NCI-H446 treated with DMSO at 0.1 percent for 48 hours (cell line): ENCODE measurements at regions not wholly inside any gene's neighbourhood (a gene's known extent, or its start where the extent isn't known, plus 50 kb on each side); places are given as distances from the start of the nearest gene placed in this dataset.
"Not testable (repeated sequence)": the region's sequence is repeated elsewhere in the genome, so short reads cannot be mapped to it uniquely, and the experiment has no call there.

Experiments
- DNase-seq: peaks from one replicate; lab custom pipeline; 2025; lab: John Stamatoyannopoulos, UW

- no peak for DNase-seq
Measured at GRCh38 chr2:82109418-82109817, 1804.9 kb upstream of the LRRTM1 start.

- DNase-seq, result no peak
Measured at GRCh38 chr2:82098617-82099016, 1794.1 kb upstream of the LRRTM1 start.

DNA sequence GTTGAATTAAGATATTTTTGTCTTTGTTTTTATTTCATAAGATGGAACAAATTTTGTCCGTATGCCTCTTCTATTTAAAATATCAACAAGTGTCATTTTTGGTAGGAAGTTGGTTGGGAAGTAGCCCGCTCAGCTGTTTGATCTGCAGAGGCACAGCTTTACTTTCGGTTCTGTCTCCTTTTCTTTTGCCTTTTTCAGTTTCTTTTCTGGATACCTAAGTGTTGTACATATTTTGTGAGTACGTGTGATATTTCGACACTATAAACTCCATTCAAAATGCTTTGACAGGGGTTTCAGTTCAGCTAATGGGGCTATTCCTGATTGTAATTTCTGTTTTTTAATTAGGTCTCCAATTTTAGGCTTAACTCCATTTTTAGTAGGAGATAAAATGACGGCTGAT is 1785.0 kb upstream of the LRRTM1 start:
- DNase-seq, result no peak

- no peak for DNase-seq
Measured at GRCh38 chr2:82084679-82085392, 1780.3 kb upstream of the LRRTM1 start.

- no peak for DNase-seq
Measured at GRCh38 chr2:82075875-82076274, 1771.3 kb upstream of the LRRTM1 start.

GRCh38 chr2:82062463-82062862 is 1757.9 kb upstream of the LRRTM1 start:
- DNase-seq, result no peak

DNA sequence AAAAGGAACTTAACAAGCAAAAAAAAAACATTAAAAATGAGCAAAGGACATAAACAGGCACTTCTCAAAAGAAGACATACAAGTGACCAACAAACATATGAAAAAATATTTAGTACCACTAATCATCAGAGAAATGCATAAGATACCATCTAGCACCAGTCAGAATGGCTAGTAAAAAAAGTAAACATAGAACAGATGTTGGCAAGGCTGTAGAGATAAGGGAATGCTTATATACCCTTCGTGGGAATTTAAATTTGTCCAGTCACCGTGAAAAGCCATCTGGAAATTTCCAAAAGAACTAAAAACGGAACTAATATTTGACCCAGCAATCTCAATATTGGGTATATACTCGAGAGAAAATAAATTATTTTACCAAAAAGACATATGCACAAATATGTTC is 1751.3 kb upstream of the LRRTM1 start:
- no peak for DNase-seq

GRCh38 chr2:82043867-82044266 is 1739.3 kb upstream of the LRRTM1 start:
- DNase-seq, result no peak

GRCh38 chr2:82027921-82028615 is 1723.5 kb upstream of the LRRTM1 start:
- DNase-seq, result no peak

GRCh38 chr2:82023710-82024109 is 1719.2 kb upstream of the LRRTM1 start:
- DNase-seq, result no peak

DNA sequence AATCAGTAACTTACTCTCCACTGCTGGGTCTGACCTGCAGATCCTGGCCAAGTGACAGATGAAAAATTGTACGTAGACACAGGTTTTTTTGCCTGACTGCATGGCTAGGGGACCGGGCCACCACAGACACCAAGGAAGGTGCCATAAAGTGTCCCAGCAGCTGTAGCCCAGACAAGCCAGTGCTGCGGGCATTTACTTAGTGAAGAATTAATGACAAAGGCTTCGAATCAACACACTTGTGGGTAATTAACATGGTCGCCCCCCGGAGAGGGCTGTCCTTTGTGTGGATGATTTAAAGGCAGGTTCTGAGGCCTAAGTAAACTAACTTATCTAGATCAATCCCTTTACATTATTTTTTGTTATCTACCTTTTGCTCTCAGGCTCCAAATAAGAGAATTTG is 1709.1 kb upstream of the LRRTM1 start:
- no peak for DNase-seq

DNA sequence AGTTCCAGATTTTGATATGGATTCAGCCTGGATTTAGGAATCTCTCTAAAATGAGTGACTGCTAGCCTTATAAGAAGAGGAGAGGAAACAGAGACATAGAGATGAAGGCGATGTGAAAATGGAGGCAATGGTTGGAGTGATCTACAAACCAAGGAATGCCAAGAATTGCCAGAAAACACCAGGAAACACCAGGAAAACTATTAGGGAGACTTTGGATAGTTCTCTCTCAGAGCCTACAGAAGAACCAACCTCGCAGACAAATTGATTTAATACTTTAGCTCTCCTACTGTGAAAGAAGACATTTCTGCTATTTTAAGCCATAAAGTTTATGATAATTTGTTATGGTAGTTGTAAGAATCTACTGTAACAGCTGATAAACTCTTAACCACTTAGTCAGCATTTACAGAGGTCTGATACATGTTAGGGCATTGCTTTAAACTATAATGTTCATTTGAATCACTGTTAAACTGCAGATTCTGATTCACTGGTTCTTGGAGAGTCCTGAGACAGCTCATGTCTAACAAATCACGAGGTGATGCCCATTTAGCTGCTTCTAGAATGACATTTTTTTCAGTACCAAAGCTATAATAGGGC is 1702.6 kb upstream of the LRRTM1 start:
- no peak for DNase-seq

GRCh38 chr2:82005889-82006288 is 1701.3 kb upstream of the LRRTM1 start:
- DNase-seq, result not testable (repeated sequence)

- DNase-seq, result no peak
Measured at GRCh38 chr2:82001614-82002013, 1697.1 kb upstream of the LRRTM1 start.

DNA sequence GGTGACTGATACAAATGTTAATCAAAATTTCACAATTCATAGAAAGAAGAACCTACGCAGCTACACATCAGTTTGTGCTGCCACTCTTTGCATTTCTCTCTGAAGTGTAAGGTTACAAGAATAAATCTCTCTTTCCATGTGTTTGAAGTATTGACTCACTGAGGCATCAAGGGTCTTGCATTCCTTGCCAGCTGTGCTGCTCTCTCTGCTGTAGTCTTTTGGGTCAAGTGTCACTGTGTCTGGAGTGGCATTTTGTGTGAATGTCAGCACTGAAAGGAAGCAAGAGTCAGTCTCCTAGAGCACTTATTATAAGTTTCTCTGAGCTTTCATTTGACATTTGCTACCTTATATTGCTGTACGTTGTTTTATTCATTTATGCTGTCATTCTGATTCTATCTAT is 1696.1 kb upstream of the LRRTM1 start:
- DNase-seq, result no peak

DNA sequence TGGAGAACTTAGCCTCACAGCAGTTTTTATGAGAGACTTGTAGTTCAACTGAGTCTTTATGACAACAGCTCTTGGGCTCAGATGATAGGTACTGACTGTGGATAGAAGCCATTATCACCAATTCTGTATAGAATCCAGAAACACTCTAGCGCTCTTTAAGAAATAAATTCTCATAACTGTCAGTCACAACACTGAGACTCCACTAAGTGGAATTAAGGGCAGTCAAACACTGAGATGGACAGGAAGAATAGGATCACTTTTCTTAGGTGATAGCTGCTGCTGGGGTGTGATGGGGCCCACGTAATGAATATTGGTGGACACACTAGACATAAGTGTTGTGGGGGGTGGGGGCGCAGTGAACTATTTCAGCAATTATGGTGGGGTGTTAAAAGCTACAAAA is 1691.8 kb upstream of the LRRTM1 start:
- DNase-seq, result no peak

GRCh38 chr2:81991282-81991681 is 1686.7 kb upstream of the LRRTM1 start:
- DNase-seq, result no peak

- DNase-seq, result no peak
Measured at GRCh38 chr2:81987370-81987769, 1682.8 kb upstream of the LRRTM1 start.

GRCh38 chr2:81984969-81985637 is 1680.6 kb upstream of the LRRTM1 start:
- DNase-seq, result no peak

DNA sequence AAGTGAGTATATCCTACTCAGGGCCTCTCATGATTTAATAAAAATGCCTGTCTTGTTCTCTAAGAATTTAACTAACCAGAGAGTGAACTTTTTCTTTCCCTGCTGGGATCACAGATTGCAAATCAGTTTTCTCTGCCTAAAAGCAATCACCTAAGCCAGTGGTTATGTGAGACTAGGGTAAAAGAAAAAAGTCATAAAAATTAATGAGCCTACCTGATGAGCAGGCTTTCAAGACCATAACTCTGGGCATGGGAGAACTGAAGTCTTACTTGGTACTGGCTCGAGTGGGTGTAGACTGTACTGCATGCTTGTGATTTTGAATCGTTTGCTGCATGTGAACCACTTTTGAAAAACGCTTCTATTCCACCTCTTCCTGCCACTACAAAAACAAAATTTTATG is 1677.0 kb upstream of the LRRTM1 start:
- DNase-seq, result no peak

DNA sequence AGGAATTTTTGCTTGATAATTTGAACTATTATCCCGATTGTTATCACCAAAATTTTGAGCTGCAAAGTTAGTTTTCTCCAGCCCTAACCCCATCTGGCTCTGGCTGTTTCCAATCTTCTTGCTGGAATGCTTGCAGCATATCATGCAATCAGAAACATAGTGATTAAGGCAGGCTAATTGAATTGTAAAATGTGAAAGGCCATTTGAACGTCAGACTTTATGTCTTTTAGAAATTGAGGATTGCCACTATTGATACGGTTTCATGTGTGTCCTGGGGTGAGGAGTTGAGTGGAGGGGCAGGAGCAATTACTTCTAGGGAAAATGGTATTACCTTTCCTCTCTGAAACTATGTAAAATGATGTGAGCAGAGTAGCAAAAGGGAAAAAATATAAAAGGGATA is 1674.5 kb upstream of the LRRTM1 start:
- DNase-seq, result no peak

- DNase-seq, result no peak
Measured at GRCh38 chr2:81976998-81977397, 1672.4 kb upstream of the LRRTM1 start.

DNA sequence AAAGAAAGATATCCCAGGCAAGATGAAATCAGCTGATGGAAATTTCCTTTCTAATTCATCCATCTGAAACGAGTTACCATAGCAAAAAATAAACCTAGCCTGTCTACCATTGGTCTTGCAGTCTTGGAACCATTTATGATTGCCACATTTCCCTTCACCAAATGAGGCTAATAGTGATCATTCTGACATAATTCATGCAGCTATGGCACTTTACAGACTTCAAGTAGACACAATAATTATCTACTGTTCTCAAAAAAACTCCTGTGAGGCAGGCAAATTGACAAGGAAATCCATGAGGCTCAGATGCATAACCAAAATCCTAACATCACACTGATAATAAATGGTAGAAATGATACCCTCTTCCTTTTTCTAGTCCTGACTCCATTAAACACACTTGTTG is 1669.7 kb upstream of the LRRTM1 start:
- DNase-seq, result no peak
